Non-pigmented ciliary epithelial cell (primary cell): ENCODE measurements at regions not wholly inside any gene's neighbourhood (a gene's known extent, or its start where the extent isn't known, plus 50 kb on each side); places are given as distances from the start of the nearest gene placed in this dataset.

ENCODE experiments used
- DNase-seq: peaks from one replicate; pipeline ENCODE4 v3.0.0-alpha.2; 2010; ENCODE audit warnings: low read depth

- no peak for DNase-seq
Observed at GRCh38 chr3:1552831-1553230, 460.0 kb downstream of the CNTN6 start.

DNA sequence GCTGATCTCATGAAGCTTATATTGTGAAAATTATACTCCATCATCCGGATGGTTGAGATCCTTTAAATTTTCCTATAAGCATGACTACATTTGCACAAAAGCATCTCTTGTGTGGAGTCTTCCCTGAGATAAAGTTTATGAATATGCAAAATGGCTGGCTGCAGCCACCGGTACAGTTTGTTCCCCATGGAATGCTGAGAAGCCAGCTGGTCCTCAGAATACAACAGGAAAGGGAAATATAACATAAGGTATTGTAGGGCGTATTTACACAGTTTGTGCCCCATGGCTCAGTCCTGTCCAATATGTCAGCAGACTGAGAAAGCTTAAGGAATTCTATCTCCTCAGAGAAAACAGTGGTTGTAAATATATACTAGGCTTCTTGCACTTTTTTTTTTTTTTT lies 468.6 kb downstream of the CNTN6 start:
- no peak for DNase-seq

DNA sequence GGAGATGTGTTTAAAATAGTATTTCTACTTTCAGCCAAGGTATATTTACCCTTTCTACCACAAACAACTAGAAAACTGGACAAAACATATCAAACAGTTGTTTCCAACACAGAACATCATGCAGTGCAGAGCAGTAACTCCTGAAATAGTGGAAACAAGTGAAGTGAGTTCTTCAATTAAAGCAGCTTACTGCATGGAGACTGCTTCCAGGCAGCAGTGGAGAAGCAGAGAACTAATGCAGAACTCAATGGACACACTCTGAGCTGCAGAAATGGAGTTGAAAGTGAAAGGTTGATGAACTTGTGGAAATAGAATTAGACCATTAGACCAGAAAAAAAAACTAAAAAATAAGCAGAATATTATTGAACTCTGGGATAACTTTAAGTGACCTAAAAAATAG lies 478.9 kb downstream of the CNTN6 start:
- no peak for DNase-seq

- no peak for DNase-seq
Observed at GRCh38 chr3:1576047-1576446, 483.2 kb downstream of the CNTN6 start.

DNA sequence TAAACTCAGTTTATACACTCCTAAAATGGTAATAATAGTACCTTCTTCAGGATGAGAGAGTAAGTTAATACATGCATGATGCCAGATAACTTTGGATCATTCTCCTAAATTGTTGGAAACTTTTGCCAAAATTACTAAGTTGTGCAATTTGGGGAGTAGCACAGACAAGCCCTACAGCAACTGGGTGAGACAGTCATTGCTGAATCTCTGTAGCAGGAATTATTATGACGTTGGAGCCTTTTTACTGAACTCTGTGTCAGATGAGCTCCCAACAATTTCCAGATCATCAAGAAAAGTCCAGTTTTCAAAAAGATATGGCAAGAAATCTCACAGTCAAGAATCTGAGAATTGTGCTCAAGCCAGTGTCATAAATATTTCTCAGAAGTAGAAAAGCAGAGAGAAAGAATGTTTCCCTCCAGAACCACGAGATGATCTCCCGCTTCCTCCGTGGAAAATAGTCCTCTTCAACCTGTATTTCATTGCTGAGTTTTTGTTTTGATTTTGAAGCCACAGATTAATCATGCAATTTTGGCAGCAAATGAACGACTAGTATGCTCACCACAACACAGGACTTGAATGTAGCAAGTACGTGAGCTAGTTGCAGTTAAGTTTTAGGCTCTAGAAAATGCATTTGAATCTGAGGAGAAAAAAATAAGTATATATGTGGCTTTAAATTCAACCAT lies 485.4 kb downstream of the CNTN6 start:
- DNase-seq = peak; percentile 5

GRCh38 chr3:1583044-1583443 lies 490.2 kb downstream of the CNTN6 start:
- no peak for DNase-seq

- DNase-seq = no peak
Observed at GRCh38 chr3:1587426-1587825, 494.6 kb downstream of the CNTN6 start.

- no peak for DNase-seq
Observed at GRCh38 chr3:1591327-1592028, 498.7 kb downstream of the CNTN6 start.

DNA sequence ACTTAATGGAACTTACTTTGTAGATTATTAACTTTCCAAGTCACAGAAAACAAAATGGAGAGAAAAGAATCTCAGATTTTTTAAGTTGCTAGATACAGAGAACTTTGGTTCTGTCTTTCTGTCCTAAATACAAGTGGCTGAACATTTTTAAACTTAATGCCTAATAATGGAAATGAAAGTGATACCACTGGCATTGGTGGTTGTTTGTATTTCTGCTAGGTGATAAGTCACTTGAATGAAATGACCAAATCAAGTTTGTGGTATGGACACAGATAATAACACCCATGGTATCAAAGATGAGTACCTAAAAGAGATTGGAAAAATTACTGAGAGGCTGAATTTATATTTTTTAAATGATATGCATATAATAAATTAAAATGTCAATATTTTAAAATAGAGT lies 502.1 kb downstream of the CNTN6 start:
- DNase-seq = no peak

DNA sequence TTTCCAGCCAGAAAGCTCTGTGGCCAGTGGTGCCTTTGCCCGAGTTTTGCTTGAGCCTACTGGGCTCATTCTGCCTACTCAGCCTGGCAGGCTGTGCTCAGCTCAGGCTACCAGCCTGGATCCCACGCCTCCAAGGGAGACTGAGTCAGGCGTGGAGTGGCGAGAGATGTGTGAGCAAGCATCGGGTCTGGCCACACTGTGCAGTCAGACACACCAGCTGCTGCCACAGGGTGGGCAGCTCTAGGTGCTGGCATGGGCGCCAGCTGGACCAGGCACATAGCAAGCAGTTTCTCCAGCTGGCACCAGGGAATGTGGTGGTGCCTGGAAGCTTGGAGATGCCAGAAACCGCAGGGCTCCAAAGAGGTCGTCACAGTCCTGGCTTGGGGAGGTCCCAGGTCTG lies 498.5 kb upstream of the CNTN4 start:
- DNase-seq = no peak

DNA sequence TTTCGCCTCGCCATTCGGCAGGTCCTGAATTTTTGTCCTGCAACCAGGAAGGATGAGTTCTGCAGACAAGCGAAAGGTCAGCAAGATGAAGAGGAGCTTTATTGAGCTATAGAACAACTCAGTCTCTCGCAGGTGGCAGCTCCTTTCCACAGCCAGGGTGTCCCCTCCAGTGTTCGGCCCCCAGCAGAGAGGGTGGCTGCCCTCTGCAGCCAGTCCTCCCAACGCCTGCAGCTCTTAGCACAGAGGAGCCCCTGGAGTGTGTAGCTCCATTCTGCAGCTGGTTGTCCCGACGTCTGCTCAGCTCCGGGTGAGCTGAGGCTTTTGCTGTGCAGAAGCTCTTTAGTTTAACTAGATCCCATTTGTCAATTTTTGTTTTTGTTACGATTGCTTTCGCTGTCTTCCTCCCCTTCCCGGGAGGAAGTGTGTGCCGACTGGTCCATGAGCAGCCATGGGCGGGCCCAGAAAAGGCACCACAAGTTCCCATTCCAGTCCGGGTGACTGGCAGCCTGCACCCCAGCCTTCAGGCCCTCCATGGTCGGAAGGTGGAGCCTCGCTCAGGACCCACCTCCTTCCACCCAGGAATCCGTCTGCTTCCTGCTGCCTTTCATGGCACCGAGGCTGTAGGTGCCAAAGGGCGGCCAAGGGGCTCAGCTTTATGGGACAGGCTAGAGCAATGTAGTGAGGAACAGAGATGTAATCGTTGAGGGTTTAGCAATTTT lies 497.8 kb upstream of the CNTN4 start:
- DNase-seq = no peak

GRCh38 chr3:1609416-1609815 lies 489.2 kb upstream of the CNTN4 start:
- peak; percentile 9 for DNase-seq

DNA sequence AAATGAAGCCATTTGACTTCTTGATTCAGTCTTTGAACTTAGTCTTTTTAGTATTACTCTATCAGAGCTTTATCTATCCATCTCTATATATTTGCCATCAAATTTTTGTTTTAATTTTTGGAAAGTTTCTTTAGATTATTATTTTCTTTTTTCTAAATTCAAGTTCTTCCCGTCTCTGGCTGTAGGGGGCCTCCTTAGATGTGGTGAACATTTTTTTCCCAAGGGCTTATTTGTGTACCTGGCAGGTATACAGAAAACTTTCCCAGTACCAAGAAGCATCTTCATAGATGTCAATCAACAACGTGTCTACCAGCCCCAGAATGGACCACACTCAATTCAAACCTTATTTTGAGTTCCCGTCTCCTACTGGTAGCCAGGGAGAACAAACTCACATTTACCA lies 486.8 kb upstream of the CNTN4 start:
- no peak for DNase-seq

DNA sequence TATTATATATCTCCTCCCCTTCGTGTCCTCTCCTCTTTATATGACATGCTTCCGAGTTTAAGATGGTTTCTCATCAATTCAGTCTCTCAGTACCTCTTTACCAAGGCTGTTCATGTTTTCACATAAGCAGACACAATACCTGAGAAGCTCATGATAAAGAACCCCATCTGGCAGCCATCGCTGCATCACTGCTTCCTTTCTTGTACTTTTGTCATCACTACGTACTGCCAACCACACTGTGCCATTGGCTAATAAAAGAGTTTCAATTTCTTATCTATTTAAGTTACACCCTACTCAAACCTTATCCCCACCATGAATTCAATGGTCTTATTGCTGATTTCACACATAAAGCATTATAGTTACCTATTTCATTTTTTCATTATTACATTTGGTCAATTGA lies 484.7 kb upstream of the CNTN4 start:
- DNase-seq = no peak

GRCh38 chr3:1616744-1617143 lies 481.9 kb upstream of the CNTN4 start:
- DNase-seq = no peak

GRCh38 chr3:1623896-1624295 lies 474.8 kb upstream of the CNTN4 start:
- no peak for DNase-seq

- no peak for DNase-seq
Observed at GRCh38 chr3:1632128-1632527, 466.5 kb upstream of the CNTN4 start.

DNA sequence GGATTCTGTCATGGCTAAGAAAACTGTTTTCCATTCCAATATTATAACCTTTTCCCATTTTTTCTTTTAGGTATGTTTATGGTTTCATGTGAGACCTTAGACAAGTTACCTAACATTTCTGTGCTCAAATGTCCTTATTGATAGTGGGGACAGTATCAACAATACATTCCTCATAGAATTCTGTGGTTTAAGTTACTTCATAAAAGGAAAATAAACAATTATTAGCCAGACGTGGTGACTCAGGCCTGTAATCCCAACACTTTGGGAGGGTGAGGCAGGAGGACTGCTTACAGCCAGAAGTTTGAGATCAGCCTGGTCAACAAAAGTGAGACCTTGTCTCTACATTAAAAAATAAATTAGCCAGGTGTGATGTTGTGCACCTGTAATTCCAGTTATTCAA lies 436.8 kb upstream of the CNTN4 start:
- peak; percentile 11 for DNase-seq

DNA sequence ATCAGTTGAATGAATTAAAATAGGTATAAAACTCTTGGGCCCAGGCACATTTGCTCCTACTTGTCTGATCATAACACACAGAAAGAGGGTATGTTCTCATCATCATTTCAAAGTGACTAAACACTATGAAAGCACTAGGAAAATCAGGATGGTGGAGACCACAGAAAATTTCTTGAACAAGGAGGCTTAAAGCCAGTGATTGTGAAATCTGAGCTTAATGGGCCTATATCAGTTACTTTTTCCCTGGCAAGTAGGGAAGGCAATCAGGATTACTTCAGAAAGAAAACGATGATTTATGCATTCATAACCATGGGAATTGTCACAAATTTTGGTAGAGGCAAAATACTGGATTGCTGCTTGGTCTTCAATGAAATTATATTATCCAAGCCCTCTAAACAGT lies 434.4 kb upstream of the CNTN4 start:
- DNase-seq = no peak

- no peak for DNase-seq
Observed at GRCh38 chr3:1666865-1667264, 431.8 kb upstream of the CNTN4 start.

GRCh38 chr3:1677576-1678156 lies 421.0 kb upstream of the CNTN4 start:
- DNase-seq = no peak

DNA sequence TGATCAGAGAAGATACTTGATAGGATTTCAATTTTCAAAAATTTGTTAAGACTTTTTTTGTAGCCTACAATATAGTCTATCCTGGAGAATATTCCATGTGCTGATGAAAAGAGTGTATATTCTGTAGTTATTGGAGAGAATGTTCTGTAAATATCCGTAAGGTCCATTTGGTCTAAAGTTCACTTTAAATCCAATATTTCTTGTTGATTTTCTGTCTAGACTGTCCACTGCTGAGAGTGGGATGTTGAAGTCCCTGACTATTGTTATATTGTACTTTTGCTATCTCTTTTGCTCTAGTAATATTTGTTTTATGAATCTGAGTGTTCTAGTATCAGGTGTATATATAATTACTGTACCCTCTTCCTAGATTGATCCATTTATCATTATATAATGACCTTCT lies 406.2 kb upstream of the CNTN4 start:
- no peak for DNase-seq

- DNase-seq = no peak
Observed at GRCh38 chr3:1693145-1693544, 405.5 kb upstream of the CNTN4 start.
